Astrocyte (in vitro differentiated cells and primary cell): ENCODE measurements at regions not wholly inside any gene's neighbourhood (a gene's known extent, or its start where the extent isn't known, plus 50 kb on each side); places are given as distances from the start of the nearest gene placed in this dataset.

Experiments used
- CTCF ChIP-seq: IDR thresholded peaks from 2 replicates; pipeline ENCODE4 v1.5.1; 2011; ENCODE audit warnings: low read depth, mild to moderate bottlenecking, inconsistent platforms, low read length, moderate library complexity; ENCODE audit not compliant: insufficient read depth
- EZH2 ChIP-seq: IDR thresholded peaks from 2 replicates; pipeline ENCODE4 v1.6.1; 2012; ENCODE audit warnings: mild to moderate bottlenecking, low read length, inconsistent platforms; ENCODE audit not compliant: insufficient read depth

GRCh38 chr17:62150471-62150870, 85.4 kb upstream of the MED13 start:
- no peak for TF ChIP-seq CTCF
- no peak for TF ChIP-seq EZH2
